Pancreas (tissue), 10 donors: ENCODE measurements at regions not wholly inside any gene's neighbourhood (a gene's known extent, or its start where the extent isn't known, plus 50 kb on each side); places are given as distances from the start of the nearest gene placed in this dataset.

Experiments used
- ATAC-seq, 4 donors: fragments of 200-7000 bp; cut with Tn5 transposase; one replicate each; pipeline versions ENCODE4 v1.8.0 to v1.9.1; 2020; ENCODE audit warnings: mild to moderate bottlenecking in 4 of 4, moderate library complexity in 4 of 4
- DNase-seq, 6 donors: peaks; one replicate each; pipeline ENCODE4 v3.0.0-alpha.2; 2020
- FAIRE-seq: peaks from 2 replicates; lab custom pipeline; 2012; peaks lifted over from hg19 to GRCh38; lab: Jason Lieb, UNC
- H3K27ac ChIP-seq, 4 donors: fragments of 200-600 bp; sonication (generic); 1 replicate in 3 of 4; 2 replicates in 1 of 4; pipeline versions ENCODE4 v1.5.0 to v1.8.0; 2020
- H3K27me3 ChIP-seq, 4 donors: fragments of 200-600 bp; one replicate each; pipeline ENCODE4 v1.8.0; 2021
- H3K36me3 ChIP-seq, 3 donors: fragments of 200-600 bp; sonication (generic) in 1 of 3; one replicate each; pipeline versions ENCODE4 v1.5.0 to v1.8.0; 2020 to 2021
- H3K4me1 ChIP-seq, 3 donors: fragments of 200-600 bp; one replicate each; pipeline ENCODE4 v1.8.0; 2021
- H3K4me3 ChIP-seq, 4 donors: fragments of 200-600 bp; sonication (generic) in 2 of 4; one replicate each; pipeline versions ENCODE4 v1.5.0 to v1.8.0; 2020 to 2021
- H3K9me3 ChIP-seq, 4 donors: fragments of 200-600 bp; one replicate each; pipeline ENCODE4 v1.8.0; 2021
- CTCF ChIP-seq, 4 donors: fragments of 200-600 bp; sonication (generic) in 3 of 4; IDR thresholded peaks; one replicate each; pipeline versions ENCODE4 v1.5.0 to v1.8.0; 2021; ENCODE audit warnings: antibody characterized with exemption in 4 of 4
- WGBS, 2 donors: extraction: QIAGEN DNeasy Blood & Tissue Kit; methylation state at CpG; one replicate each; pipeline ENCODE4 v1.1.7; 2013; 5-methylcytosine and 5-hydroxymethylcytosine counted together
- intact Hi-C, 3 donors: fragments of 100-400 bp; cut with DNase I; formaldehyde crosslinking; loops; one replicate each; pipeline versions ENCODE4 v1.11.1 to v1.14.2; 2022
- donor health status: healthy with polysubstance abuse.
- donor health status: DM: no; HTN: no; CAD: no; lungs with moderate emphysema.
- donor health status: DM: no; HTN: no; CAD: no.
- donor health status: control.
- donor health status: control.
- donor health status: Bipolar disorder and iron deficiency.
- donor health status: DM: yes; HTN: yes; CAD: no.
- donor health status: DM: no; HTN: no; CAD: no.
- donor health status: DM: no; HTN: no; CAD: no.
- donor health status: DM: yes; HTN: yes; CAD: no.

GRCh38 chr3:168628549-168628948, 532.8 kb upstream of the GOLIM4 start:
- no peak overlapping the region for H3K4me3 ChIP-seq
- no peaks in the 10 kb centered on the region for H3K36me3 ChIP-seq
- no peak for TF ChIP-seq CTCF (IDR thresholded peaks at IDR 0.05)
- H3K27me3 ChIP-seq, result no peaks in the 10 kb centered on the region
- ATAC-seq (no peak), FAIRE-seq (peak; percentile 60), DNase-seq (no peak)
- H3K27ac ChIP-seq, result no peak overlapping the region
- intact Hi-C loops, result loop anchor here in 1 of 3 donors (10.0 kb wide), 1 partner anchor 414 kb away; no protein-coding TSS in a partner anchor
- H3K4me1 ChIP-seq, result no peaks in the 10 kb centered on the region
- H3K9me3 ChIP-seq, result no peaks in the 10 kb centered on the region

GRCh38 chr3:168625477-168625876, 529.8 kb upstream of the GOLIM4 start:
- H3K4me3 ChIP-seq, result no peak overlapping the region
- DNase-seq (no peak), FAIRE-seq (no peak), ATAC-seq (no peak)
- intact Hi-C loops, result loop anchor here in 1 of 3 donors (10.0 kb wide), 1 partner anchor 411 kb away; no protein-coding TSS in a partner anchor
- H3K36me3 ChIP-seq, result no peaks in the 10 kb centered on the region
- no peak overlapping the region for H3K27ac ChIP-seq
- H3K27me3 ChIP-seq, result no peaks in the 10 kb centered on the region
- no peaks in the 10 kb centered on the region for H3K9me3 ChIP-seq
- TF ChIP-seq CTCF (IDR thresholded peaks at IDR 0.05), result no peak
- H3K4me1 ChIP-seq, result no peaks in the 10 kb centered on the region

GRCh38 chr3:168624892-168625448, 529.2 kb upstream of the GOLIM4 start:
- WGBS, 2 donors, result 90 to 100% methylated on average over 1 of the region's 1 CpG
- Histone ChIP-seq H3K27ac (no peak overlapping the region), H3K27me3 (no peaks in the 10 kb centered on the region), H3K4me1 (no peaks in the 10 kb centered on the region), H3K4me3 (no peak overlapping the region), H3K9me3 (no peaks in the 10 kb centered on the region), H3K36me3 (no peaks in the 10 kb centered on the region)
- DNase-seq (no peak), FAIRE-seq (no peak), ATAC-seq (no peak)
- intact Hi-C loops, result loop anchor here in 1 of 3 donors (10.0 kb wide), 1 partner anchor 410 kb away; no protein-coding TSS in a partner anchor
- no peak for TF ChIP-seq CTCF (IDR thresholded peaks at IDR 0.05)

GRCh38 chr3:168624195-168624594, 528.5 kb upstream of the GOLIM4 start:
- ATAC-seq (no peak), FAIRE-seq (no peak), DNase-seq (no peak)
- H3K27ac ChIP-seq, result no peak overlapping the region
- no peaks in the 10 kb centered on the region for H3K9me3 ChIP-seq
- no peak for TF ChIP-seq CTCF (IDR thresholded peaks at IDR 0.05)
- H3K27me3 ChIP-seq, result no peaks in the 10 kb centered on the region
- intact Hi-C loops, result loop anchor here in 1 of 3 donors (10.0 kb wide), 1 partner anchor 409 kb away; no protein-coding TSS in a partner anchor
- no peak overlapping the region for H3K4me3 ChIP-seq
- H3K4me1 ChIP-seq, result no peaks in the 10 kb centered on the region
- no peaks in the 10 kb centered on the region for H3K36me3 ChIP-seq

- intact Hi-C loops, result loop anchor here in 1 of 3 donors (10.0 kb wide), 1 partner anchor 408 kb away; no protein-coding TSS in a partner anchor
- TF ChIP-seq CTCF (IDR thresholded peaks at IDR 0.05), result no peak
- no peak for DNase-seq
- WGBS, 2 donors, result 59 to 80% methylated on average over 3 of the region's 3 CpGs
- H3K4me3 ChIP-seq, result no peak overlapping the region
- H3K27me3 ChIP-seq, result no peaks in the 10 kb centered on the region
- H3K9me3 ChIP-seq, result no peaks in the 10 kb centered on the region
- no peak overlapping the region for H3K27ac ChIP-seq
- no peak for ATAC-seq
- H3K4me1 ChIP-seq, result no peaks in the 10 kb centered on the region
- FAIRE-seq, result no peak
- no peaks in the 10 kb centered on the region for H3K36me3 ChIP-seq
These were observed 527.1 kb upstream of the GOLIM4 start for GRCh38 chr3:168622795-168623194.
